ENCODE measurements at regions not wholly inside any gene's neighbourhood (a gene's known extent, or its start where the extent isn't known, plus 50 kb on each side); places are given as distances from the start of the nearest gene placed in this dataset.

GRCh38 chr16:13742928-13743327 lies 177.0 kb upstream of the ERCC4 start:
- no peak overlapping the region for H3K27ac Mint-ChIP-seq
- peaks cover 3% of the 10 kb centered on the region for H3K27me3 Mint-ChIP-seq
- no peaks in the 10 kb centered on the region for H3K4me1 Mint-ChIP-seq (ENCODE audit: low read depth)
- no peaks in the 10 kb centered on the region for H3K36me3 Mint-ChIP-seq
- H3K9me3 Mint-ChIP-seq (ENCODE audit: low read depth) = peaks cover 18% of the 10 kb centered on the region
- no peak overlapping the region for H3K4me3 Mint-ChIP-seq

GRCh38 chr16:13743571-13743970 lies 176.4 kb upstream of the ERCC4 start:
- no peaks in the 10 kb centered on the region for H3K36me3 Mint-ChIP-seq
- H3K27me3 Mint-ChIP-seq = peaks cover 3% of the 10 kb centered on the region
- H3K27ac Mint-ChIP-seq = no peak overlapping the region
- no peak overlapping the region for H3K4me3 Mint-ChIP-seq
- no peaks in the 10 kb centered on the region for H3K4me1 Mint-ChIP-seq (ENCODE audit: low read depth)
- peaks cover 18% of the 10 kb centered on the region for H3K9me3 Mint-ChIP-seq (ENCODE audit: low read depth)

- H3K36me3 Mint-ChIP-seq = no peaks in the 10 kb centered on the region
- peaks cover 4% of the 10 kb centered on the region for H3K9me3 Mint-ChIP-seq (ENCODE audit: low read depth)
- H3K27me3 Mint-ChIP-seq = peaks cover 9% of the 10 kb centered on the region
- H3K27ac Mint-ChIP-seq = no peak overlapping the region
- H3K4me3 Mint-ChIP-seq = no peak overlapping the region
- no peaks in the 10 kb centered on the region for H3K4me1 Mint-ChIP-seq (ENCODE audit: low read depth)
These were observed 163.4 kb upstream of the ERCC4 start for GRCh38 chr16:13756411-13757140.

GRCh38 chr16:13766334-13766733 lies 153.6 kb upstream of the ERCC4 start:
- no peaks in the 10 kb centered on the region for H3K36me3 Mint-ChIP-seq
- no peaks in the 10 kb centered on the region for H3K9me3 Mint-ChIP-seq (ENCODE audit: low read depth)
- no peak overlapping the region for H3K27ac Mint-ChIP-seq
- H3K4me1 Mint-ChIP-seq (ENCODE audit: low read depth) = no peaks in the 10 kb centered on the region
- peaks cover 10% of the 10 kb centered on the region for H3K27me3 Mint-ChIP-seq
- no peak overlapping the region for H3K4me3 Mint-ChIP-seq

GRCh38 chr16:13767215-13767614 lies 152.7 kb upstream of the ERCC4 start:
- Mint-ChIP-seq H3K9me3 (ENCODE audit: low read depth) (no peaks in the 10 kb centered on the region), H3K4me3 (no peak overlapping the region), H3K4me1 (ENCODE audit: low read depth) (no peaks in the 10 kb centered on the region), H3K27me3 (peaks cover 7% of the 10 kb centered on the region), H3K36me3 (no peaks in the 10 kb centered on the region), H3K27ac (no peak overlapping the region)

GRCh38 chr16:13768471-13768870 lies 151.5 kb upstream of the ERCC4 start:
- H3K27me3 Mint-ChIP-seq = peaks cover 10% of the 10 kb centered on the region
- no peak overlapping the region for H3K27ac Mint-ChIP-seq
- H3K4me3 Mint-ChIP-seq = no peak overlapping the region
- no peaks in the 10 kb centered on the region for H3K9me3 Mint-ChIP-seq (ENCODE audit: low read depth)
- no peaks in the 10 kb centered on the region for H3K4me1 Mint-ChIP-seq (ENCODE audit: low read depth)
- H3K36me3 Mint-ChIP-seq = no peaks in the 10 kb centered on the region

- H3K27me3 Mint-ChIP-seq = peaks cover 12% of the 10 kb centered on the region
- H3K4me3 Mint-ChIP-seq = no peak overlapping the region
- H3K27ac Mint-ChIP-seq = no peak overlapping the region
- no peaks in the 10 kb centered on the region for H3K36me3 Mint-ChIP-seq
- peaks cover 2% of the 10 kb centered on the region for H3K9me3 Mint-ChIP-seq (ENCODE audit: low read depth)
- no peaks in the 10 kb centered on the region for H3K4me1 Mint-ChIP-seq (ENCODE audit: low read depth)
These were observed 149.5 kb upstream of the ERCC4 start for GRCh38 chr16:13770436-13770835.

GRCh38 chr16:13772782-13773181 lies 147.2 kb upstream of the ERCC4 start:
- Mint-ChIP-seq H3K27ac (no peak overlapping the region), H3K4me1 (ENCODE audit: low read depth) (no peaks in the 10 kb centered on the region), H3K36me3 (no peaks in the 10 kb centered on the region), H3K9me3 (ENCODE audit: low read depth) (peaks cover 6% of the 10 kb centered on the region), H3K4me3 (no peak overlapping the region), H3K27me3 (peaks cover 15% of the 10 kb centered on the region)

- Mint-ChIP-seq H3K27ac (no peak overlapping the region), H3K27me3 (peaks cover 5% of the 10 kb centered on the region), H3K36me3 (no peaks in the 10 kb centered on the region), H3K9me3 (ENCODE audit: low read depth) (peaks cover 11% of the 10 kb centered on the region), H3K4me1 (ENCODE audit: low read depth) (no peaks in the 10 kb centered on the region), H3K4me3 (no peak overlapping the region)
These were observed 140.3 kb upstream of the ERCC4 start for GRCh38 chr16:13779676-13780075.

GRCh38 chr16:13780406-13781168 lies 139.4 kb upstream of the ERCC4 start:
- Mint-ChIP-seq H3K4me1 (ENCODE audit: low read depth) (no peaks in the 10 kb centered on the region), H3K4me3 (no peak overlapping the region), H3K9me3 (ENCODE audit: low read depth) (peaks cover 7% of the 10 kb centered on the region), H3K27me3 (peaks cover 5% of the 10 kb centered on the region), H3K27ac (no peak overlapping the region), H3K36me3 (no peaks in the 10 kb centered on the region)

- Mint-ChIP-seq H3K36me3 (no peaks in the 10 kb centered on the region), H3K27ac (no peak overlapping the region), H3K27me3 (peaks cover 5% of the 10 kb centered on the region), H3K4me3 (no peak overlapping the region), H3K4me1 (ENCODE audit: low read depth) (no peaks in the 10 kb centered on the region), H3K9me3 (ENCODE audit: low read depth) (peaks cover 5% of the 10 kb centered on the region)
These were observed 138.8 kb upstream of the ERCC4 start for GRCh38 chr16:13781169-13781564.

GRCh38 chr16:13781575-13782338 lies 138.2 kb upstream of the ERCC4 start:
- no peaks in the 10 kb centered on the region for H3K36me3 Mint-ChIP-seq

GRCh38 chr16:13791095-13791494 lies 128.9 kb upstream of the ERCC4 start:
- H3K27me3 Mint-ChIP-seq = peaks cover 11% of the 10 kb centered on the region
- no peak overlapping the region for H3K4me3 Mint-ChIP-seq
- no peak overlapping the region for H3K27ac Mint-ChIP-seq
- no peaks in the 10 kb centered on the region for H3K9me3 Mint-ChIP-seq (ENCODE audit: low read depth)
- H3K36me3 Mint-ChIP-seq = no peaks in the 10 kb centered on the region
- no peaks in the 10 kb centered on the region for H3K4me1 Mint-ChIP-seq (ENCODE audit: low read depth)

More at GRCh38 chr16:13781575-13782338, 138.2 kb upstream of the ERCC4 start:
- no peaks in the 10 kb centered on the region for H3K4me1 Mint-ChIP-seq (ENCODE audit: low read depth)
- H3K4me3 Mint-ChIP-seq = no peak overlapping the region
- peaks cover 5% of the 10 kb centered on the region for H3K27me3 Mint-ChIP-seq
- H3K27ac Mint-ChIP-seq = no peak overlapping the region
- peaks cover 5% of the 10 kb centered on the region for H3K9me3 Mint-ChIP-seq (ENCODE audit: low read depth)

GRCh38 chr16:13793841-13794409 lies 126.0 kb upstream of the ERCC4 start:
- no peak overlapping the region for H3K4me3 Mint-ChIP-seq
- no peak overlapping the region for H3K27ac Mint-ChIP-seq
- H3K9me3 Mint-ChIP-seq (ENCODE audit: low read depth) = no peaks in the 10 kb centered on the region
- H3K36me3 Mint-ChIP-seq = no peaks in the 10 kb centered on the region
- H3K27me3 Mint-ChIP-seq = peaks cover 11% of the 10 kb centered on the region
- H3K4me1 Mint-ChIP-seq (ENCODE audit: low read depth) = no peaks in the 10 kb centered on the region

- H3K27me3 Mint-ChIP-seq = peaks cover 11% of the 10 kb centered on the region
- no peak overlapping the region for H3K27ac Mint-ChIP-seq
- no peaks in the 10 kb centered on the region for H3K36me3 Mint-ChIP-seq
- H3K4me1 Mint-ChIP-seq (ENCODE audit: low read depth) = no peaks in the 10 kb centered on the region
- no peaks in the 10 kb centered on the region for H3K9me3 Mint-ChIP-seq (ENCODE audit: low read depth)
- no peak overlapping the region for H3K4me3 Mint-ChIP-seq
These were observed 124.8 kb upstream of the ERCC4 start for GRCh38 chr16:13795131-13795530.

Data from activated naive CD8-positive, alpha-beta T cell (primary cell).